GM19438 (cell line): ENCODE measurements at regions not wholly inside any gene's neighbourhood (a gene's known extent, or its start where the extent isn't known, plus 50 kb on each side); places are given as distances from the start of the nearest gene placed in this dataset.

ENCODE experiments used
- ATAC-seq: cut with Tn5 transposase; IDR thresholded peaks from one replicate; pipeline ENCODE4 v1.9.1; 2021; ENCODE audit warnings: low read depth; ENCODE audit not compliant: unreplicated experiment

DNA sequence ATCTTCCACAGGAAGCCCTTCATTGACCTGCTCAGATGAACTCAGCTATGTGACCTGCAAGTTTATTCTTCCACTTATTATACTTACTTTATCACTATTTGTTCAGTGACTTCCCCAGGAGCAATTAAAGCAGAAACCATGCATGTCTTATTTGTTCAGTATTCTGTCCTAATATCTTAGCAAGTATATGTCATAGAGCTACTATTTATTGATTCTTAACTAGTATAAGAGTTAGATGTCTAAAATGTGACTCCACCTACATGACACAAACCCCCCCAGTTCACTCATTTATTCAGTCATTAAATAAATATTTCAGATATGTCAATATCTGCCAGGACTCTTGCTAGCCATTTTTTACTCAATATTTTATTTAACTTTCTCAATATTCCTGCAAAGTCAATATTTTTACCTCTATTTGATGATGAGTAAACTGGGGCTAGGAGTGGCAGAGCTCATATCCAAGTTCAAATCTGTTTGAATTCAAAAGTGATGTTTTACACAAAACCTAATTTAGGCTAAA, 469.0 kb upstream of the USP24 start:
- no peak for ATAC-seq

GRCh38 chr1:55682198-55682597, 467.0 kb upstream of the USP24 start:
- ATAC-seq = no peak

DNA sequence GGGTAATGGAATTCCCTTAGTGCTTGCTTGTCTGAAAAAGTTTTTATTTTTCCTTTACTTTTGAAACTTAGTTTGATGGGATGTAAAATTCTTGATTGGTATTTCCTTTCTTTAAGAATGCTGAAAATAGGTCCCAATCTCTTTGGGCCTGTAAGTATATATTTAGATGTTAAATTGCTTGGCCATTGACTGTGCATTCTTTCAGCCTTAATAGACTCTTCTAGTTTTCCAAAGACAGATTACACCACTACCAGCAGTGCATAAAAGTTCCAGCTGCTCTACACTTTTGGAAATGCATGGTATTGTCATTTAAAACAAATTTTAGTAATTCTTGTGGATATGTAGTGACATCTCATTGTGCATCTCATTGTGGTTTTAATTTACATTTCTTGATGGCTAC, 464.8 kb upstream of the USP24 start:
- no peak for ATAC-seq

GRCh38 chr1:55673416-55673815, 458.3 kb upstream of the USP24 start:
- no peak for ATAC-seq

- ATAC-seq = no peak
Observed at GRCh38 chr1:55670331-55671082, 455.3 kb upstream of the USP24 start.

DNA sequence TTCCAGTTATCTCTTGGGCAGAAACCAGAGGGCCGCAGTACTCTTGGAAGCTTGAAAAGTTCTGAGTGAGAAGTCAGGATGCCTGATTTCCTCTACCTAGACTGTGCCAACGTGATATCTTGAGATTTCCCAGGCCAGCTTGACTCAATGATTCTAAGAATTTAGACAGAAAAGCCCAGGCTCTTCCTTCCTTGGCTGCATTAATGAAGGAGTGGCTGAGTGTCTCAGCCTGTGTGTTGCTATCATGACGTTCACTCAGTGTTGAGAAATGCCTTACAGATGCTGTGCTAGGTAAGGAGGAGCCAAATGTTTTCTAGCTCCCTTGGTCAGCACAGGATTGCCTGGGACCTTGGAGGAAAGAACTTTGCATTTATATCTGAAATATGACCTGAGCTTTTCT, 454.1 kb upstream of the USP24 start:
- no peak for ATAC-seq

- no peak for ATAC-seq
Observed at GRCh38 chr1:55662875-55663274, 447.7 kb upstream of the USP24 start.

- no peak for ATAC-seq
Observed at GRCh38 chr1:55658917-55659316, 443.8 kb upstream of the USP24 start.

DNA sequence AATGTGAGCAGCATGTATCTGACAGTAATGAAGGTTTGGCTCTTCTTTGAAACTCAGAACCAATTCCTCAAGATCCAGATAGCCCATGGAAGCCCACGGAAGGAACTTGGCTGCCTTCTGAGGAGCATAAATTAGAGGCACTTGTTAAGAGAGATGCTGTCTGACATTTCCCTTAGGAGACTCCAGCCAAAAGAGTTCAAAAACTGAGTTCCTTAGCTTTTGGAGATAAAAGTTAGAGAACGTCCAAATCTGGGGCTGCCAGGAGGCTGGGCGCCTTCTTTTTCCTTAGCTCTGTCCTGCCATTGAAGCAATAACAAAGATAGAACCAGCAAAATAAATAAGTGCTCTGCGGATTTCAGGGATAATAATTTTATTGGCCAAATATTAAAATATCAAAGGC, 439.6 kb upstream of the USP24 start:
- ATAC-seq = no peak

DNA sequence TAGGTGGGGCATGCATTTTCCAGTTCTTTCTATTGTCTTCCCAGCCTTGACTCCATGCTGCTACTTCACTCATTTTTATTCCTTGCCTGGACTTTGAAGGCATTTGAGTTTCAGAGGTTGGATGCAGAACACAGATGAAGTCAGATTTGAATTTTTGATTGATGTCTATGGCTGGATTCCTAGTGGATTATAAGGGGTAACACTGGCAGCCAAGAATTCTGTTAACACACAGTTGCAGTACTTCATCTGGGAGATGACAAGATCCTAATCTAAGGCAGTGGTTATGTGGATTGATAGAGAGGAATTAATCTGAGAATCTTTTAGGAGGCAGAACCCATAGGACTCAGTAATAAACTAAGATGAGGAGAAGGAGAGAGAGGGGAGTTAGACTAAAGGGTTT, 439.0 kb upstream of the USP24 start:
- ATAC-seq = no peak

DNA sequence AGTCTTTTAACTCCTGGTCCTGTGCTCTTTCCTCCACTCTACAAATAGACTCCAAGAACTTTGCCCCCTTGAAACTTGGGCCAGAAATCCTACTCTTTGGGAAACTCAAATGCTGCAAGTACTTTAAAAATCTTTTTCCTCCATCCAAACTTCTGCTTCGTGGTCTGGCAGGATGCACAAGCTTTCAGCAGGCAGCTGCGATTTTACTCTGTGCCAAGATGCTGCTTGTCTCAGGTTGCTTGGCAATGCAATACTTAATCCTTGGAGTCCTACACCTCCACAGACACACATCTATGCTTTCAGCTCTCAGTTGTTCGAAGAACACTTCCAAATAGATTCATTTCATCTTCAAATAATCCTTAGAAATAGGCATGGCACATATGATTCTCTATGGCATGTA, 435.3 kb upstream of the USP24 start:
- ATAC-seq = no peak

DNA sequence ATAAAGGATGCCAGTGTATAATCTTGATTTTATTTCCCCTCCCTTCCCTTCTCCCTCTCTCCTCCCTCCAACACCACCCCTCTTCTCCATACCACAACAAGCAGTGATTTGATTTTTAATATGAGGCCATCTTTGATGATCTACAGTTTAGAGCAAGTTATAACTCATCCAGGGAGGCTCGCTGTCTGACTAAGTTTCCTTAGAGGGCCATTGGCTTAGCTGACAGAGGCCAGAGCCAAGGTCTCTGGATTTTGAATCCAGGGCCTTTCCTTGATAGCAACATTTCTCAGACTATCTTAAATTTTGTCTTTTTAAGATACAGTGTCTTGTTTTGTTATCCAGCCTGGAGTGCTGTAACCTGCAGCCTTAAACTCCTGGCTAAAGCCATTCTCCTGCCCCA, 431.0 kb upstream of the USP24 start:
- ATAC-seq = no peak

- no peak for ATAC-seq
Observed at GRCh38 chr1:55645270-55645669, 430.1 kb upstream of the USP24 start.

GRCh38 chr1:55641947-55642346, 426.8 kb upstream of the USP24 start:
- no peak for ATAC-seq

- ATAC-seq = no peak
Observed at GRCh38 chr1:55640708-55641473, 425.7 kb upstream of the USP24 start.

- no peak for ATAC-seq
Observed at GRCh38 chr1:55639526-55639925, 424.4 kb upstream of the USP24 start.

DNA sequence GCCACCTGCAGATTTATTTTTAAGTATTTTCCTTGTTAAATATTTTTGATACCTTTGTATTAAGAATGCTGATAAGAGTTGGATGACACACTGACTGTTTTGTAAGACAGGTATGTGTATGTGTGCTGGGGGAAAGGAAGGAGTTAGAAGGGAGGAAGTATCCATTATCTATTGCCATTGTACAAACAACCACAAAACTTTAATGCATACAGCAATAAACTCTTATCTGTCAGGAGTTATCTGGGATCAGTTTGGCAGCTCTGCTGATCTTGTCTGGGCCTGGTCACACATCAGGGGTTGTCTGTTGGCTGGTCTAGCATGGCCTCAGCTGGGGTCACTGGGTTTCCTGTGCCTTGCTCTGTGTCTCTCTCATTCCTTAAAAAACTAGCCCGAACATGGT, 423.9 kb upstream of the USP24 start:
- ATAC-seq = no peak

DNA sequence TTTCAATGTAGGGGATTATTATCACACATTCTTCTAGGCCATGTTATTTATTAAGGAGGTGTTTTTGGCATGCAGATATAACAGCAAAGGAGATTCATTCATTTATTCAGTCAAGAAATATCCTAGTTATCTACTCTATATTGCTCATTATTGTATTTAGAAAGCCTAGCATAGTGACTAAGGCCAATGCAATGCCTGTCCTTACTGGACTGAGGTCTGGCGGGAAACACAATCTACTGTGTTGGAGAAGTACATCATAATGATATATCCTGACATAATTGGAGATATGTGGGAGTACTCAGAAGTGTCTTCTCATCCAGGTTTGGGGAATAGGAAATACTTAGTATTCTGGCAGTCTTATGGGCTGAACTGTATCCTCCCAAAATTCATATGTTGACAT, 421.5 kb upstream of the USP24 start:
- ATAC-seq = no peak

GRCh38 chr1:55635856-55636255, 420.7 kb upstream of the USP24 start:
- no peak for ATAC-seq

DNA sequence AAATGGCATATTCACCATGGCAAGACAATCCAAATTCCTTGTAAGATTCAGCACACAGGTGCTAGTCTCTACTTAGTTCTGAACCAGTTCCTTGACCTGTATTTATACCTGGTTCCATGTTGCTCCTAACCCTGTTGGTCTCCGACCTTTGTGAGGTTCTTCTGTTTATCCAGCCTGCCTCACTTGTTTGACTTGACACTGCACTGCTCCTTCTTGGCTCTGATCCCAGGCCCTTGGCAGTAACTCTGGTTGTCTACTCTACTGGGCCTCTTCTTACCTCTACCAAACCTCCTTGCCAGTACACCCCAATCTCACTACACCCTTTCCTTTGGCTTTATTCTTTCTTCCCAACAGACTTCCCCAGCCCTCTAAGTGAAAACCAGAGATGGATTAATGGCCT, 419.4 kb upstream of the USP24 start:
- ATAC-seq = no peak

DNA sequence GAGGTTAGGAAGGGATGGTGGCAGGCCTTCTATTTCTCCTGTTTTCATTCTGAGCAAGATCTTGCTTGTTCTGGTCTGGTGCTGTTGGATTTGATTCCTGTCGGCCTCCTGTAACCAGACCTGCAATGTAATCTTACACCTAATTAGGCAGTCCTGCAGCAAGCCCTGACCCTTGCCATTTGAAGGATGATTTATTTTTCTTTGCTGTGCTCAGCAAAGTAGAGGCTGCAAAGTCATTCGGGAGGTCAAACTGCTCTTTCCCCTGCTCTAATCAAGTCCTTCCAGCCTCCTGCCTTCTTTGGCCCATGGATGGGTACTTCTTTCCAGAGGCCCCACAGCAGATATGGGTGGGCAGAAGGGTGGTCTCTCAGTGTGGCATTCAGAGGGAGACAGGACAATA, 417.7 kb upstream of the USP24 start:
- no peak for ATAC-seq

GRCh38 chr1:55632058-55632457, 416.9 kb upstream of the USP24 start:
- no peak for ATAC-seq
